Caco-2 (cell line): ENCODE measurements at regions not wholly inside any gene's neighbourhood (a gene's known extent, or its start where the extent isn't known, plus 50 kb on each side); places are given as distances from the start of the nearest gene placed in this dataset.

ENCODE experiments used
- BruUV-seq: library from RNA; stranded (reverse); fragments of 400-500 nt; replicated peaks from 2 replicates; lab custom pipeline; 2021; lab: Mats Ljungman, UMichigan
- CTCF ChIA-PET: fragments of 300-600 bp; sonication (Branson Sonifier 250); formaldehyde crosslinking; loops from one replicate; lab custom pipeline; 2022; ENCODE audit warnings: antibody characterized with exemption; lab: Charles Lee
- POLR2A ChIA-PET: fragments of 300-600 bp; sonication (Branson Sonifier 250); formaldehyde crosslinking; loops from one replicate; lab custom pipeline; 2022; ENCODE audit warnings: antibody characterized with exemption; lab: Charles Lee
- DNase-seq, 2 experiments: peaks; one replicate each; pipeline versions ENCODE4 v3.0.0 to v3.0.0-alpha.2; 2020 to 2022
- H3K27me3 ChIP-seq: replicated peaks from 2 replicates; pipeline ENCODE4 v1.6.0; 2011; ENCODE audit warnings: low read length; ENCODE audit not compliant: control insufficient read depth, insufficient read depth
- H3K36me3 ChIP-seq: 2 replicates; pipeline ENCODE4 v1.5.1; 2011; ENCODE audit warnings: low read length; ENCODE audit not compliant: control insufficient read depth, insufficient read depth
- H3K4me1 ChIP-seq: fragments of 250-450 bp; sonication (Bioruptor Pico); 2 replicates; pipeline ENCODE4 v1.5.1; 2020; ENCODE audit warnings: mild to moderate bottlenecking
- H3K4me3 ChIP-seq: 2 replicates; pipeline ENCODE4 v1.5.1; 2011; ENCODE audit warnings: low read depth, mild to moderate bottlenecking, control low read depth, low read length
- H3K9me3 ChIP-seq: fragments of 250-450 bp; sonication (Bioruptor Pico); 2 replicates; pipeline ENCODE4 v1.5.1; 2020; ENCODE audit warnings: mild to moderate bottlenecking, moderate library complexity
- H3K27ac Mint-ChIP-seq: one replicate; pipeline ENCODE4 v1.8.0; 2022; ENCODE audit warnings: mixed read lengths; ENCODE audit not compliant: unreplicated experiment
- H3K27me3 Mint-ChIP-seq: one replicate; pipeline ENCODE4 v1.8.0; 2022; ENCODE audit warnings: mixed read lengths; ENCODE audit not compliant: insufficient read depth, unreplicated experiment
- H3K36me3 Mint-ChIP-seq: one replicate; pipeline ENCODE4 v1.8.0; 2022; ENCODE audit warnings: mild to moderate bottlenecking, mixed read lengths; ENCODE audit not compliant: insufficient read depth, unreplicated experiment
- H3K4me1 Mint-ChIP-seq: one replicate; pipeline ENCODE4 v1.8.0; 2022; ENCODE audit warnings: low read depth, mixed read lengths; ENCODE audit not compliant: unreplicated experiment
- H3K4me3 Mint-ChIP-seq: one replicate; pipeline ENCODE4 v1.8.0; 2022; ENCODE audit warnings: mild to moderate bottlenecking, moderate library complexity, mixed read lengths; ENCODE audit not compliant: unreplicated experiment
- H3K9me3 Mint-ChIP-seq: one replicate; pipeline ENCODE4 v1.8.0; 2022; ENCODE audit warnings: mixed read lengths; ENCODE audit not compliant: unreplicated experiment
- intact Hi-C: fragments of 100-400 bp; cut with micrococcal nuclease; formaldehyde crosslinking; loops from one replicate; pipeline ENCODE4 v1.10.0; 2022; ENCODE audit not compliant: unreplicated experiment
- TF ChIP-seq, protein P1 (sequence below), 2 experiments: fragments of 200-600 bp in 1 of 2; IDR thresholded peaks; 1 replicate in 1 of 2; 2 replicates in 1 of 2; pipeline versions ENCODE4 v1.5.1 to v1.8.0; 2011 to 2022; ENCODE audit warnings: antibody characterized with exemption in 1 of 2, control low read depth in 1 of 2, inconsistent platforms in 1 of 2, low read depth in 1 of 2, low read length in 1 of 2, mild to moderate bottlenecking in 1 of 2, moderate library complexity in 1 of 2; ENCODE audit not compliant: insufficient read depth in 1 of 2, severe bottlenecking in 1 of 2, unreplicated experiment in 1 of 2

DNA sequence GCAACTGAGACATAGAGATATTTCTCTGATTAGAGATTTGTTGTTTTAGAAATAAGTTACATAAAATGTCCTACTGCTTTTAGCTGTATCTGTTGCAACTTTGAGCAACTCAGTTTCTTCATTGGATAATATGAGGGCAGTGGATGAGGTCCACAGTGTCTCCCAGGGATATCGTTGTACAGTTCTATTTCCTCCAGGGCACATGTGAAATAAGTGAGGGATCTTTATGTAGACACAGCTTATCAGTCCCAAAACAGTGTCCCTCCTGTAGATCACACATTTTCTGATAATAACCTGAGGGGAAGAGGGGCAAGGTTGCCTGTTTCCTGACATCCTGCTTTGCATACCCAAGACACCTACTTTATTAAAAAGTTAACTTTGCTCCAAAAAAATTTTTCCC, 1231.2 kb upstream of the ZEB2 start:
- H3K27me3 ChIP-seq: no peaks in the 10 kb centered on the region; the same call in 1 of the 2 replicates
- no peaks in the 10 kb centered on the region for H3K36me3 Mint-ChIP-seq
- H3K27ac Mint-ChIP-seq: no peak overlapping the region
- intact Hi-C loops: no loop called here
- no peaks in the 10 kb centered on the region for H3K9me3 ChIP-seq
- peaks cover 11% of the 10 kb centered on the region for H3K4me1 ChIP-seq
- TF ChIP-seq, protein P1, sequence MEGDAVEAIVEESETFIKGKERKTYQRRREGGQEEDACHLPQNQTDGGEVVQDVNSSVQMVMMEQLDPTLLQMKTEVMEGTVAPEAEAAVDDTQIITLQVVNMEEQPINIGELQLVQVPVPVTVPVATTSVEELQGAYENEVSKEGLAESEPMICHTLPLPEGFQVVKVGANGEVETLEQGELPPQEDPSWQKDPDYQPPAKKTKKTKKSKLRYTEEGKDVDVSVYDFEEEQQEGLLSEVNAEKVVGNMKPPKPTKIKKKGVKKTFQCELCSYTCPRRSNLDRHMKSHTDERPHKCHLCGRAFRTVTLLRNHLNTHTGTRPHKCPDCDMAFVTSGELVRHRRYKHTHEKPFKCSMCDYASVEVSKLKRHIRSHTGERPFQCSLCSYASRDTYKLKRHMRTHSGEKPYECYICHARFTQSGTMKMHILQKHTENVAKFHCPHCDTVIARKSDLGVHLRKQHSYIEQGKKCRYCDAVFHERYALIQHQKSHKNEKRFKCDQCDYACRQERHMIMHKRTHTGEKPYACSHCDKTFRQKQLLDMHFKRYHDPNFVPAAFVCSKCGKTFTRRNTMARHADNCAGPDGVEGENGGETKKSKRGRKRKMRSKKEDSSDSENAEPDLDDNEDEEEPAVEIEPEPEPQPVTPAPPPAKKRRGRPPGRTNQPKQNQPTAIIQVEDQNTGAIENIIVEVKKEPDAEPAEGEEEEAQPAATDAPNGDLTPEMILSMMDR (IDR thresholded peaks at IDR 0.05; ENCODE audit: insufficient read depth in 1 of 2, low read depth in 1 of 2, low read length in 1 of 2, severe bottlenecking in 1 of 2, unreplicated experiment in 1 of 2): no peak
- DNase-seq: no peak
- no peak overlapping the region for H3K4me3 ChIP-seq
- H3K27me3 Mint-ChIP-seq: peaks cover 3% of the 10 kb centered on the region
- peaks cover 14% of the 10 kb centered on the region for H3K4me1 Mint-ChIP-seq
- BruUV-seq: no TSS peak
- H3K9me3 Mint-ChIP-seq: no peaks in the 10 kb centered on the region
- POLR2A ChIA-PET: no interaction called here
- CTCF ChIA-PET: no interaction called here
- no peak overlapping the region for H3K4me3 Mint-ChIP-seq
- no peaks in the 10 kb centered on the region for H3K36me3 ChIP-seq

DNA sequence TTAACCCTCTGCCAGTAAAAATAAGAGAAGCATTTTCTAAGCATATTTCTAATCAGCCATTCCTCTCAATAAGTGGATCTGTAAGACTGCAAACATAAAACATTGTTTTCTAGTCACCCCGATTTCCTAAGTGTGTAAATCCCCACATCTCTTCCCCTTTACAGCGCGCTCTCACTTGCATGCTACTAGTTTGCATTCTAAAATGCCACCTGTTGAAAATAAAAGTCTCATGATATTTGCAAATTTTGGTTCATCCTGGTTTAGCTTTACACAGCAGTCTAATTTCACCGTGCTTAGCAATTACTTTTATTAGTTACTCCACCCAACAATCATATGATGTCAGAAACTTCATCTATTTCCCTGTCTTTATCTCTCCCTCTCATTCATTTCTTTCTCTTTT, 1230.7 kb upstream of the ZEB2 start:
- H3K27me3 ChIP-seq: no peaks in the 10 kb centered on the region; the same call in 1 of the 2 replicates
- intact Hi-C loops: no loop called here
- Mint-ChIP-seq H3K27me3 (peaks cover 3% of the 10 kb centered on the region), H3K9me3 (no peaks in the 10 kb centered on the region), H3K36me3 (no peaks in the 10 kb centered on the region), H3K4me3 (no peak overlapping the region), H3K4me1 (peaks cover 12% of the 10 kb centered on the region), H3K27ac (no peak overlapping the region)
- no peak overlapping the region for H3K4me3 ChIP-seq
- POLR2A ChIA-PET: no interaction called here
- TF ChIP-seq, protein P1 (IDR thresholded peaks at IDR 0.05; ENCODE audit: insufficient read depth in 1 of 2, low read depth in 1 of 2, low read length in 1 of 2, severe bottlenecking in 1 of 2, unreplicated experiment in 1 of 2): no peak
- BruUV-seq: no TSS peak
- no peak for DNase-seq
- H3K4me1 ChIP-seq: peaks cover 9% of the 10 kb centered on the region
- no peaks in the 10 kb centered on the region for H3K9me3 ChIP-seq
- CTCF ChIA-PET: no interaction called here
- H3K36me3 ChIP-seq: no peaks in the 10 kb centered on the region

DNA sequence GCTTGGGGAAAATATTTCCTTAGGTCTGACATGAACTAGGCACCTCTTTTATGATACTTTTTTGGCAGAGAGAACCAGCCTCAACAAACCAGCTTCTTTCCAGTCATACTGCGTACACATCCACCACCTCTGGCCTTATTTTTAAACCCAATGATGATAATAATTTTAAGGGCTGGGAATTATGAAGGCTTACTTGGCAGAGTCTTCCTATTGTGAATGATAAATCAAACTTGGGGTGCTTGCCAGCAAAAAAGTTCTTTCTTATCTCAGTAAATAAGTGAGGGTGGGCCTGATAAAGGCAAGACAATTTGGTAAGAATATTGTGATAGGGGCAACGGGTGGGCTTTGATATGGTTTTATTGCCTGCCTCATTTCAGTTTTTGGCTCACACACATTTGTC, 1230.2 kb upstream of the ZEB2 start:
- no peak for DNase-seq
- ChIA-PET CTCF (no interaction called here), POLR2A (no interaction called here)
- BruUV-seq: no TSS peak
- Histone ChIP-seq H3K4me3 (no peak overlapping the region), H3K27me3 (no peaks in the 10 kb centered on the region; the same call in 1 of the 2 replicates), H3K9me3 (no peaks in the 10 kb centered on the region), H3K36me3 (no peaks in the 10 kb centered on the region), H3K4me1 (peaks cover 4% of the 10 kb centered on the region)
- peaks cover 3% of the 10 kb centered on the region for H3K27me3 Mint-ChIP-seq
- intact Hi-C loops: no loop called here
- TF ChIP-seq, protein P1 (IDR thresholded peaks at IDR 0.05; ENCODE audit: insufficient read depth in 1 of 2, low read depth in 1 of 2, low read length in 1 of 2, severe bottlenecking in 1 of 2, unreplicated experiment in 1 of 2): no peak
- no peak overlapping the region for H3K4me3 Mint-ChIP-seq
- no peak overlapping the region for H3K27ac Mint-ChIP-seq
- no peaks in the 10 kb centered on the region for H3K36me3 Mint-ChIP-seq
- H3K9me3 Mint-ChIP-seq: no peaks in the 10 kb centered on the region
- peaks cover 7% of the 10 kb centered on the region for H3K4me1 Mint-ChIP-seq
